ENCODE measurements at regions not wholly inside any gene's neighbourhood (a gene's known extent, or its start where the extent isn't known, plus 50 kb on each side); places are given as distances from the start of the nearest gene placed in this dataset.

DNA sequence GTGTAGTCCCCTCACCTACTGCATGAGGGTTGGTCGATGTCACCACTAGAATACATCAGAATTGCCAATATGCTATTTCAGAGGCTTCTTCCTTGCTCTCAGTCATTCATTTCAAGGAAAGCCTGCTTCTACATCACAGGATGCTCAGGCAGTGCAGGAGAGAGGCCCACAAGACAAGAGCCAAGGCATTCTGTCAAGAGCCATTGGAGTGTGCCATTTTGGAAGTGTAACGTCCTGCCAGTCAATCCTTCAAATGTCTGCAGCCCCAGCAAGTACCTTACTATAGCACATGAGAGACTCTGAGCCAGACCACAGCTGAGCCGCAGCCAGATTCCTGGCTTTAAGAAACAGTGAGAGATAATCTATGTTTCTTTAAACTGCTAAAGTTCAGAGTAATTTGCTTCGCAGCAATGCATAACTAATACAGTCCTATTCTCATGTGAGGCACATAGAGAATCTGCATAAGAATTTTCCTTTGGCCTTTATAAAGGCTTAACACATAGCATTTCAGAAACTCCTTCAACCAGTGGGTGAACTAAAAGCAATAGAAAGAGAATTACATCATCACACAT is 166.5 kb upstream of the GNAI1 start:
- no peak for DNase-seq (ENCODE audit: low read depth)
- TF ChIP-seq POLR2A (IDR thresholded peaks at IDR 0.05; ENCODE audit: extremely low read depth, insufficient read length) (no peak), MYC (IDR thresholded peaks at IDR 0.05; ENCODE audit: low read depth, low read length) (no peak)
- TF ChIP-seq, protein P1, sequence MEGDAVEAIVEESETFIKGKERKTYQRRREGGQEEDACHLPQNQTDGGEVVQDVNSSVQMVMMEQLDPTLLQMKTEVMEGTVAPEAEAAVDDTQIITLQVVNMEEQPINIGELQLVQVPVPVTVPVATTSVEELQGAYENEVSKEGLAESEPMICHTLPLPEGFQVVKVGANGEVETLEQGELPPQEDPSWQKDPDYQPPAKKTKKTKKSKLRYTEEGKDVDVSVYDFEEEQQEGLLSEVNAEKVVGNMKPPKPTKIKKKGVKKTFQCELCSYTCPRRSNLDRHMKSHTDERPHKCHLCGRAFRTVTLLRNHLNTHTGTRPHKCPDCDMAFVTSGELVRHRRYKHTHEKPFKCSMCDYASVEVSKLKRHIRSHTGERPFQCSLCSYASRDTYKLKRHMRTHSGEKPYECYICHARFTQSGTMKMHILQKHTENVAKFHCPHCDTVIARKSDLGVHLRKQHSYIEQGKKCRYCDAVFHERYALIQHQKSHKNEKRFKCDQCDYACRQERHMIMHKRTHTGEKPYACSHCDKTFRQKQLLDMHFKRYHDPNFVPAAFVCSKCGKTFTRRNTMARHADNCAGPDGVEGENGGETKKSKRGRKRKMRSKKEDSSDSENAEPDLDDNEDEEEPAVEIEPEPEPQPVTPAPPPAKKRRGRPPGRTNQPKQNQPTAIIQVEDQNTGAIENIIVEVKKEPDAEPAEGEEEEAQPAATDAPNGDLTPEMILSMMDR (IDR thresholded peaks at IDR 0.05; ENCODE audit: low read depth, low read length), result no peak
- TF ChIP-seq, protein P2, sequence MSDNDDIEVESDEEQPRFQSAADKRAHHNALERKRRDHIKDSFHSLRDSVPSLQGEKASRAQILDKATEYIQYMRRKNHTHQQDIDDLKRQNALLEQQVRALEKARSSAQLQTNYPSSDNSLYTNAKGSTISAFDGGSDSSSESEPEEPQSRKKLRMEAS (IDR thresholded peaks at IDR 0.05; ENCODE audit: low read depth, low read length), result no peak

DNA sequence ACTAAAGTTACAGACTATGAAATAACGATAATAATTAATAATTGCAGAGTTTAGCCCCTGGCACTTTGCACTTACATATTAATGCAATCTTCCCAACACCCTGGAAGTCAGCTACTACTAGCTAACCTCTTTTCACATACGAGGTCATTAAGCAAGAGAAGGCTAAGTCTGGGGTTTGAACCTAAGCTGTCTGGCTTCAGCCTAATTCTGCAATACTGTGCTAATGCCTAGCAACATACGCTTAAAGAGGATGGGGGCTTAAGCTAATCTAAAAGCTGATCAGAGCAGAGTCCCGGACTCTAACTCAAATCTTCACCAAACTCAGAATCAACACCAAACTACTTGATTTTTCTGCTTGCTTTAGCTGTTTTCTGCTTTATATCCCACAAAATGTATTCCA is 168.7 kb upstream of the GNAI1 start:
- DNase-seq (ENCODE audit: low read depth), result no peak
- H3K4me3 ChIP-seq (ENCODE audit: low read depth, low read length), result no peak overlapping the region
- no peak for TF ChIP-seq MYC (IDR thresholded peaks at IDR 0.05; ENCODE audit: low read depth, low read length)
- TF ChIP-seq, protein P1 (IDR thresholded peaks at IDR 0.05; ENCODE audit: low read depth, low read length), result no peak
- TF ChIP-seq POLR2A (IDR thresholded peaks at IDR 0.05; ENCODE audit: extremely low read depth, insufficient read length), result no peak
- TF ChIP-seq, protein P2 (IDR thresholded peaks at IDR 0.05; ENCODE audit: low read depth, low read length), result no peak

More for the DNA sequence above, 166.5 kb upstream of the GNAI1 start:
- H3K4me3 ChIP-seq (ENCODE audit: low read depth, low read length), result no peak overlapping the region

DNA sequence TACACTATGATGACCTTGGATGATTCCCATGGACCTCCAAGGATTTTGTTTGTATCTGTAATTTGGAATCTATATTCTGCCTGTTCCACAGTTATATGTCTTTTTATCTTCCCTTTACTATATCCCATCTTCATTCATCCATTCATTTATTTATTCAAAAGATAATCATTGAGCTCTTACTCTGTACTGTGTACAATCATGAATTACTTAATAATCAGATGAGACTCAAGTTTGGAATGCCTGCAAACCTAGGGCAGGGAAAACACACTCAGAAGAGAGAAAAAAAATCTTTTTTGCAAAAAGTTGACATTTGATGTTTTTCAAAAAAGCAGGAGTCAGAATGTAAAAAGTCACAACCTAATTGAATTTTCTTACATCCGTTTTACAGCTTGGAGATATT is 170.2 kb upstream of the GNAI1 start:
- no peak overlapping the region for H3K4me3 ChIP-seq (ENCODE audit: low read depth, low read length)
- TF ChIP-seq, protein P1 (IDR thresholded peaks at IDR 0.05; ENCODE audit: low read depth, low read length), result no peak
- TF ChIP-seq MYC (IDR thresholded peaks at IDR 0.05; ENCODE audit: low read depth, low read length) (no peak), POLR2A (IDR thresholded peaks at IDR 0.05; ENCODE audit: extremely low read depth, insufficient read length) (no peak)
- TF ChIP-seq, protein P2 (IDR thresholded peaks at IDR 0.05; ENCODE audit: low read depth, low read length), result no peak
- DNase-seq (ENCODE audit: low read depth), result no peak

DNA sequence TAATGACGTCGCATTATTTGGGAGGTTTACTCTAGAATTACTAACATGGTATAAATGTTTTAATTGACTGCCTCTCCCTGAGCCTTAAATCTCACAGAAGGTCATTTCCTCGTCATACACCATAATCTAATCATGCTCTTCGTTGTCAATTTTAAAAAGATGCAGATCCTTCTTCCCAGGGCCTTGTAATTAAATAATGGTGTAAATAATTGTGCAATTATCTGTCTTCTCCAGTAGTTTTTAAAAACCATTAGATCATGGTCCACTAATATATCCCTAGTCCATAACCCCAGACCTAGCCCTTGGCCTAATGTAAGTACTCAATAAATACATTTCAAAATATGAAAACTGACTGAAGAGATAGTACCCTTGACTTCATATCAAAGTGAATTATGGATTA is 181.5 kb upstream of the GNAI1 start:
- DNase-seq (ENCODE audit: low read depth), result no peak
- TF ChIP-seq MYC (IDR thresholded peaks at IDR 0.05; ENCODE audit: low read depth, low read length) (no peak), POLR2A (IDR thresholded peaks at IDR 0.05; ENCODE audit: extremely low read depth, insufficient read length) (no peak)
- TF ChIP-seq, protein P1 (IDR thresholded peaks at IDR 0.05; ENCODE audit: low read depth, low read length), result no peak
- TF ChIP-seq, protein P2 (IDR thresholded peaks at IDR 0.05; ENCODE audit: low read depth, low read length), result no peak
- no peak overlapping the region for H3K4me3 ChIP-seq (ENCODE audit: low read depth, low read length)

- H3K4me3 ChIP-seq (ENCODE audit: low read depth, low read length), result no peak overlapping the region
- DNase-seq (ENCODE audit: low read depth), result no peak
- no peak for TF ChIP-seq POLR2A (IDR thresholded peaks at IDR 0.05; ENCODE audit: extremely low read depth, insufficient read length)
- TF ChIP-seq, protein P1 (IDR thresholded peaks at IDR 0.05; ENCODE audit: low read depth, low read length), result no peak
- TF ChIP-seq MYC (IDR thresholded peaks at IDR 0.05; ENCODE audit: low read depth, low read length), result no peak
- TF ChIP-seq, protein P2 (IDR thresholded peaks at IDR 0.05; ENCODE audit: low read depth, low read length), result no peak
Measured at GRCh38 chr7:79952399-79952798, 182.2 kb upstream of the GNAI1 start.

All from NB4 (cell line).